Neural cell (in vitro differentiated cells): ENCODE measurements at regions not wholly inside any gene's neighbourhood (a gene's known extent, or its start where the extent isn't known, plus 50 kb on each side); places are given as distances from the start of the nearest gene placed in this dataset.

Experiments
- H2AFZ ChIP-seq: fragments of 200-600, 300-800 bp; sonication (generic), shearing (Covaris generic); 2 replicates; pipeline ENCODE4 v1.6.0; 2014; ENCODE audit warnings: low read depth, mild to moderate bottlenecking, antibody characterized with exemption, low read length, moderate library complexity
- H3F3A ChIP-seq: fragments of 200-600 bp; shearing (Covaris generic); 2 replicates; pipeline ENCODE4 v1.6.1; 2016; ENCODE audit warnings: mild to moderate bottlenecking, moderate library complexity, mixed read lengths, antibody characterized with exemption, low read length; ENCODE audit not compliant: insufficient read depth, poor library complexity, severe bottlenecking
- H3K27ac ChIP-seq: fragments of 200-600, 300-800 bp; sonication (generic), shearing (Covaris generic); 2 replicates; pipeline ENCODE4 v1.5.1; 2014; ENCODE audit warnings: mild to moderate bottlenecking, low read length, moderate library complexity
- H3K27me3 ChIP-seq: fragments of 300-800, 200-600 bp; sonication (generic), shearing (Covaris generic); 2 replicates; pipeline ENCODE4 v1.6.0; 2014; ENCODE audit warnings: mild to moderate bottlenecking, low read depth, low read length, moderate library complexity; ENCODE audit not compliant: insufficient read depth
- H3K36me3 ChIP-seq: fragments of 300-800, 200-600 bp; sonication (generic), shearing (Covaris generic); 2 replicates; pipeline ENCODE4 v1.5.1; 2014; ENCODE audit warnings: mild to moderate bottlenecking, antibody characterized with exemption, low read length, moderate library complexity; ENCODE audit not compliant: insufficient read depth
- H3K4me2 ChIP-seq: fragments of 300-800, 200-600 bp; sonication (generic), shearing (Covaris generic); 2 replicates; pipeline ENCODE4 v1.6.0; 2014; ENCODE audit warnings: mild to moderate bottlenecking, low read length
- H3K4me3 ChIP-seq: fragments of 300-800, 200-600 bp; sonication (generic), shearing (Covaris generic); 2 replicates; pipeline ENCODE4 v1.5.1; 2014; ENCODE audit warnings: mild to moderate bottlenecking, low read length, moderate library complexity
- H3K79me2 ChIP-seq: fragments of 200-600 bp; shearing (Covaris generic); replicated peaks from 2 replicates; pipeline ENCODE4 v1.6.0; 2014; ENCODE audit warnings: mild to moderate bottlenecking, low read length, moderate library complexity; ENCODE audit not compliant: insufficient read depth
- H3K9ac ChIP-seq: fragments of 300-800, 200-600 bp; sonication (generic), shearing (Covaris generic); 2 replicates; pipeline ENCODE4 v1.6.1; 2016; ENCODE audit warnings: mild to moderate bottlenecking, low read length, mixed read lengths
- H3K9me2 ChIP-seq: fragments of 200-600 bp; shearing (Covaris generic); 2 replicates; pipeline ENCODE4 v1.6.1; 2016; ENCODE audit warnings: mild to moderate bottlenecking, low read length, mixed read lengths; ENCODE audit not compliant: insufficient read depth
- H3K9me3 ChIP-seq: fragments of 200-600, 300-800 bp; sonication (generic), shearing (Covaris generic); 2 replicates; pipeline ENCODE4 v1.6.1; 2016; ENCODE audit warnings: mild to moderate bottlenecking, mixed run types, low read length, moderate library complexity, mixed read lengths
- H4K20me1 ChIP-seq: fragments of 200-600 bp; shearing (Covaris generic); 2 replicates; pipeline ENCODE4 v1.6.1; 2016; ENCODE audit warnings: mild to moderate bottlenecking, mixed run types; ENCODE audit not compliant: insufficient read depth
- CTCF ChIP-seq: fragments of 450-650 bp; IDR thresholded peaks from 2 replicates; pipeline ENCODE4 v1.5.1; 2014; ENCODE audit warnings: antibody characterized with exemption, mild to moderate bottlenecking, moderate library complexity; ENCODE audit not compliant: poor library complexity, severe bottlenecking
- EP300 ChIP-seq: fragments of 450-650 bp; conservative IDR thresholded peaks from 2 replicates; pipeline ENCODE4 v1.6.1; 2014; ENCODE audit warnings: antibody characterized with exemption, mild to moderate bottlenecking, moderate library complexity; ENCODE audit not compliant: poor library complexity, severe bottlenecking
- EZH2 ChIP-seq: fragments of 200-600, 300-800 bp; shearing (Covaris generic), sonication (generic); IDR thresholded peaks from 2 replicates; pipeline ENCODE4 v1.6.1; 2014; ENCODE audit warnings: antibody characterized with exemption, low read length, borderline replicate concordance, mild to moderate bottlenecking; ENCODE audit not compliant: insufficient read depth, poor library complexity, severe bottlenecking
- MXI1 ChIP-seq: fragments of 450-650 bp; conservative IDR thresholded peaks from 2 replicates; pipeline ENCODE4 v1.6.1; 2014; ENCODE audit warnings: antibody characterized with exemption, mild to moderate bottlenecking; ENCODE audit not compliant: poor library complexity, severe bottlenecking
- POLR2AphosphoS5 ChIP-seq: IDR thresholded peaks from 2 replicates; pipeline ENCODE4 v1.6.1; 2012
- RAD21 ChIP-seq: fragments of 450-650 bp; conservative IDR thresholded peaks from 2 replicates; pipeline ENCODE4 v1.6.1; 2014; ENCODE audit warnings: antibody characterized with exemption, mild to moderate bottlenecking, moderate library complexity
- SMC3 ChIP-seq: fragments of 450-650 bp; conservative IDR thresholded peaks from 2 replicates; pipeline ENCODE4 v1.6.1; 2014; ENCODE audit warnings: antibody characterized with exemption, mild to moderate bottlenecking, moderate library complexity; ENCODE audit not compliant: poor library complexity
- TAF1 ChIP-seq: IDR thresholded peaks from 2 replicates; pipeline ENCODE4 v1.6.1; 2012; ENCODE audit warnings: low read depth
- TF ChIP-seq, protein P1 (sequence below): IDR thresholded peaks from 2 replicates; pipeline ENCODE4 v1.6.1; 2012; ENCODE audit warnings: borderline replicate concordance

- no peaks in the 10 kb centered on the region for H3K9me3 ChIP-seq
- H3K36me3 ChIP-seq = no peaks in the 10 kb centered on the region
- H4K20me1 ChIP-seq = no peaks in the 10 kb centered on the region
- H3F3A ChIP-seq = no peaks in the 10 kb centered on the region
- H3K9me2 ChIP-seq = no peaks in the 10 kb centered on the region
- no peak overlapping the region for H3K27ac ChIP-seq
- TF ChIP-seq, protein P1, sequence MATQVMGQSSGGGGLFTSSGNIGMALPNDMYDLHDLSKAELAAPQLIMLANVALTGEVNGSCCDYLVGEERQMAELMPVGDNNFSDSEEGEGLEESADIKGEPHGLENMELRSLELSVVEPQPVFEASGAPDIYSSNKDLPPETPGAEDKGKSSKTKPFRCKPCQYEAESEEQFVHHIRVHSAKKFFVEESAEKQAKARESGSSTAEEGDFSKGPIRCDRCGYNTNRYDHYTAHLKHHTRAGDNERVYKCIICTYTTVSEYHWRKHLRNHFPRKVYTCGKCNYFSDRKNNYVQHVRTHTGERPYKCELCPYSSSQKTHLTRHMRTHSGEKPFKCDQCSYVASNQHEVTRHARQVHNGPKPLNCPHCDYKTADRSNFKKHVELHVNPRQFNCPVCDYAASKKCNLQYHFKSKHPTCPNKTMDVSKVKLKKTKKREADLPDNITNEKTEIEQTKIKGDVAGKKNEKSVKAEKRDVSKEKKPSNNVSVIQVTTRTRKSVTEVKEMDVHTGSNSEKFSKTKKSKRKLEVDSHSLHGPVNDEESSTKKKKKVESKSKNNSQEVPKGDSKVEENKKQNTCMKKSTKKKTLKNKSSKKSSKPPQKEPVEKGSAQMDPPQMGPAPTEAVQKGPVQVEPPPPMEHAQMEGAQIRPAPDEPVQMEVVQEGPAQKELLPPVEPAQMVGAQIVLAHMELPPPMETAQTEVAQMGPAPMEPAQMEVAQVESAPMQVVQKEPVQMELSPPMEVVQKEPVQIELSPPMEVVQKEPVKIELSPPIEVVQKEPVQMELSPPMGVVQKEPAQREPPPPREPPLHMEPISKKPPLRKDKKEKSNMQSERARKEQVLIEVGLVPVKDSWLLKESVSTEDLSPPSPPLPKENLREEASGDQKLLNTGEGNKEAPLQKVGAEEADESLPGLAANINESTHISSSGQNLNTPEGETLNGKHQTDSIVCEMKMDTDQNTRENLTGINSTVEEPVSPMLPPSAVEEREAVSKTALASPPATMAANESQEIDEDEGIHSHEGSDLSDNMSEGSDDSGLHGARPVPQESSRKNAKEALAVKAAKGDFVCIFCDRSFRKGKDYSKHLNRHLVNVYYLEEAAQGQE = no peak
- TF ChIP-seq TAF1 (no peak), POLR2AphosphoS5 (no peak), RAD21 (no peak), EP300 (no peak), SMC3 (no peak), MXI1 (no peak), CTCF (no peak), EZH2 (no peak)
- no peak overlapping the region for H3K4me3 ChIP-seq
- no peak overlapping the region for H2AFZ ChIP-seq
- H3K9ac ChIP-seq = no peak overlapping the region
- H3K4me2 ChIP-seq = no peak overlapping the region
- H3K79me2 ChIP-seq = no peaks in the 10 kb centered on the region
- no peaks in the 10 kb centered on the region for H3K27me3 ChIP-seq
These were observed 552.4 kb upstream of the DAB2 start for GRCh38 chr5:39977066-39977655.

DNA sequence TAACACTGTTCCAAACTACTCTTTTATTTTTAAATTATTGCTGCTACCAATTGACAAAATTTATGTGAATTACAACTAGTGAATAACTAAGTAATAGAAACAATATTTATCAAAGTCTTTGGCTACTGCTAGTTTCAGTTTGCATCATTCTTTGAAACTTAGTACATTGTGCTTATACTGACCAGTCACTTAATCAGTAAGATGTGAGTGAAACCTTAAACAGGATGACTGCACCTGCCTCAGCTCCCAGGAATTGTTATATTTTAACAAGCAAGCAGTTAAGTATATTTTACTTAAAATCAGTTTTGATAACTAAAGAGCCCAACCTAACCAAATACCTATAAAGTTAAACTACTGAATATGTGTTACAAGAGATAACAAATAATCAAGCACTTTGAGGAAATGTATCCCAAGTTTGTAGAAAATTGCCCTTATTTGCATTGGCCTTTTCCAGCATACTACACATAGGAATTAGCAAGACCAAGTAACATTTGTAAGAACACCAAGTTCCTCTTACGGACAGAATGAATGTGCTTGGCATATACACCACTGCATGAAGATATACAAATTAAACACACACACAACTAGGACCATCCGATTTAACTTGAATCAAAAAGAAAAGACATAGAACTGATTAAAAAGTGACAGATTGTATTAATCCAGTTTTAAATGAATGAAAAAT, 545.5 kb upstream of the DAB2 start:
- no peaks in the 10 kb centered on the region for H3K36me3 ChIP-seq
- TF ChIP-seq EZH2 = no peak
- H3K4me2 ChIP-seq = no peak overlapping the region
- H3K27me3 ChIP-seq = no peaks in the 10 kb centered on the region
- no peak overlapping the region for H3K4me3 ChIP-seq
- H3K9me2 ChIP-seq = no peaks in the 10 kb centered on the region
- no peak overlapping the region for H3K9ac ChIP-seq
- no peaks in the 10 kb centered on the region for H3F3A ChIP-seq
- no peak overlapping the region for H2AFZ ChIP-seq
- H3K9me3 ChIP-seq = no peaks in the 10 kb centered on the region
- H3K27ac ChIP-seq = no peak overlapping the region
- no peaks in the 10 kb centered on the region for H3K79me2 ChIP-seq
- H4K20me1 ChIP-seq = no peaks in the 10 kb centered on the region
